Breast epithelium (tissue), 4 donors: ENCODE measurements at regions not wholly inside any gene's neighbourhood (a gene's known extent, or its start where the extent isn't known, plus 50 kb on each side); places are given as distances from the start of the nearest gene placed in this dataset.

ENCODE experiments used
- DNase-seq, 2 donors: peaks; one replicate each; pipeline ENCODE4 v3.0.0-alpha.2; 2019; ENCODE audit warnings: low spot score in 2 of 2
- H3K27ac ChIP-seq, 2 donors: fragments of 200-600 bp; sonication (generic) in 1 of 2; one replicate each; pipeline ENCODE4 v1.5.1; 2016 to 2019; ENCODE audit warnings: mild to moderate bottlenecking in 1 of 2
- H3K27me3 ChIP-seq, 2 donors: fragments of 200-600 bp; sonication (generic) in 1 of 2; one replicate each; pipeline versions ENCODE4 v1.5.1 to v1.6.0; 2017 to 2019; ENCODE audit warnings: control low read depth in 1 of 2, mild to moderate bottlenecking in 1 of 2
- H3K36me3 ChIP-seq: fragments of 200-600 bp; one replicate; pipeline ENCODE4 v1.5.1; 2019
- H3K4me1 ChIP-seq, 2 donors: fragments of 200-600 bp; sonication (generic); one replicate each; pipeline ENCODE4 v1.5.1; 2016 to 2019; ENCODE audit warnings: control low read depth in 1 of 2
- H3K4me3 ChIP-seq, 3 donors: fragments of 200-600 bp; sonication (generic); 1 replicate in 2 of 3; 2 replicates in 1 of 3; pipeline ENCODE4 v1.5.1; 2016 to 2019; ENCODE audit warnings: mild to moderate bottlenecking in 3 of 3, moderate library complexity in 2 of 3
- H3K9me3 ChIP-seq, 2 donors: fragments of 200-600 bp; sonication (generic) in 1 of 2; one replicate each; pipeline ENCODE4 v1.5.1; 2016 to 2019; ENCODE audit warnings: control low read depth in 1 of 2
- POLR2A ChIP-seq: fragments of 450-650 bp; IDR thresholded peaks from one replicate; pipeline ENCODE4 v1.6.1; 2016; ENCODE audit warnings: antibody characterized with exemption, mild to moderate bottlenecking, moderate library complexity
- POLR2AphosphoS5 ChIP-seq, 3 donors: sonication (generic); formaldehyde crosslinking; IDR thresholded peaks; one replicate each; pipeline ENCODE4 v1.6.1; 2017; ENCODE audit warnings: antibody characterized with exemption in 3 of 3
- intact Hi-C: fragments of 100-400 bp; cut with DNase I; formaldehyde crosslinking; loops from one replicate; pipeline ENCODE4 v1.15.1; 2023; ENCODE audit warnings: low total_unique reads
- TF ChIP-seq, protein P1 (sequence below), 3 donors: fragments of 450-650 bp; IDR thresholded peaks; one replicate each; pipeline ENCODE4 v1.5.1; 2016 to 2017; ENCODE audit warnings: antibody characterized with exemption in 3 of 3, mild to moderate bottlenecking in 3 of 3, moderate library complexity in 3 of 3

DNA sequence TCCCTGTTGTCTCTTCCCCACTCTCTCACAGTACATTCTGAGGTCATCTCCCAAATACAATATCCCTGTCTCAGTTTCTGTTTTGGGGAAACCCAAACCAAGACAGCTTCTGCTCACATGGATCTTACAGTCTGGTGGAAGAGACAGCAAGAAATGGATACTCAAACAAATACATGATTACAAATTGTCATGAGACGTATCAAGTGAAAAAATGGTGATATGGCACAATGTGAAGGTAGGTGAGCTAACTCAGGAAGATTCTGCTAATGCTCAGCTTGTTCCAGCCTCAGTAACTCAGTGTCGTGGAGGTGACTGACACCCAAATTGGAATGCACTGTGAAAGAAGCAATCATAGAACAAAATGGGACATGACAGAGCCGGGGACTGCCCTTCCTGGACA, 68.3 kb downstream of the CHST1 start:
- no peaks in the 10 kb centered on the region for H3K4me1 ChIP-seq
- H3K27ac ChIP-seq, result no peak overlapping the region
- H3K36me3 ChIP-seq, result no peaks in the 10 kb centered on the region
- H3K27me3 ChIP-seq, result peaks cover 0 to 3% of the 10 kb centered on the region in 2 donors
- no peaks in the 10 kb centered on the region for H3K9me3 ChIP-seq
- H3K4me3 ChIP-seq, result no peak overlapping the region
- intact Hi-C loops, result no loop called here
- no peak for TF ChIP-seq POLR2A
- no peak for DNase-seq

DNA sequence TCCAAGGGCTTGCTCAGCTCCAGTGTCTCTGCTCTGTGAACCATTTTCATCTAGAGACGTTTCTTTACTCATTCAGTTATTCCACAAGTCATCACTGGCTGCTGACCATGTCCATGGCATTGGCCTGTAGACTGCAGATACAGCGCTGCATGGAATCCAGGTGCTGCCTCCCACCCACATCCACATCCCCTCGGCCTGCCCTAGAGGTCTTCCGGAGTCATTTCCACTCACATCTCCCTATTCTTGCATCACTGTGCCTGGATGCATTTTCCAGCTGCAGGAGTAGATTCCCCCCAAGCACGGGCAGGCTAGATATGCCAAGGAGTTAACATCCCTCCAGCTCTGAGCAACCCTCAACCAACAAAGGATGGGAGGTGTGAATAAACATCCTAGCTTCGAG, 68.9 kb downstream of the CHST1 start:
- Histone ChIP-seq H3K27ac (no peak overlapping the region), H3K27me3 (peaks cover 0 to 3% of the 10 kb centered on the region in 2 donors), H3K4me3 (no peak overlapping the region), H3K4me1 (no peaks in the 10 kb centered on the region), H3K9me3 (no peaks in the 10 kb centered on the region), H3K36me3 (no peaks in the 10 kb centered on the region)
- TF ChIP-seq POLR2AphosphoS5 (IDR thresholded peaks at IDR 0.05) (no peak), POLR2A (no peak)
- TF ChIP-seq, protein P1, sequence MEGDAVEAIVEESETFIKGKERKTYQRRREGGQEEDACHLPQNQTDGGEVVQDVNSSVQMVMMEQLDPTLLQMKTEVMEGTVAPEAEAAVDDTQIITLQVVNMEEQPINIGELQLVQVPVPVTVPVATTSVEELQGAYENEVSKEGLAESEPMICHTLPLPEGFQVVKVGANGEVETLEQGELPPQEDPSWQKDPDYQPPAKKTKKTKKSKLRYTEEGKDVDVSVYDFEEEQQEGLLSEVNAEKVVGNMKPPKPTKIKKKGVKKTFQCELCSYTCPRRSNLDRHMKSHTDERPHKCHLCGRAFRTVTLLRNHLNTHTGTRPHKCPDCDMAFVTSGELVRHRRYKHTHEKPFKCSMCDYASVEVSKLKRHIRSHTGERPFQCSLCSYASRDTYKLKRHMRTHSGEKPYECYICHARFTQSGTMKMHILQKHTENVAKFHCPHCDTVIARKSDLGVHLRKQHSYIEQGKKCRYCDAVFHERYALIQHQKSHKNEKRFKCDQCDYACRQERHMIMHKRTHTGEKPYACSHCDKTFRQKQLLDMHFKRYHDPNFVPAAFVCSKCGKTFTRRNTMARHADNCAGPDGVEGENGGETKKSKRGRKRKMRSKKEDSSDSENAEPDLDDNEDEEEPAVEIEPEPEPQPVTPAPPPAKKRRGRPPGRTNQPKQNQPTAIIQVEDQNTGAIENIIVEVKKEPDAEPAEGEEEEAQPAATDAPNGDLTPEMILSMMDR (IDR thresholded peaks at IDR 0.05), result no peak
- DNase-seq, result no peak
- intact Hi-C loops, result no loop called here

DNA sequence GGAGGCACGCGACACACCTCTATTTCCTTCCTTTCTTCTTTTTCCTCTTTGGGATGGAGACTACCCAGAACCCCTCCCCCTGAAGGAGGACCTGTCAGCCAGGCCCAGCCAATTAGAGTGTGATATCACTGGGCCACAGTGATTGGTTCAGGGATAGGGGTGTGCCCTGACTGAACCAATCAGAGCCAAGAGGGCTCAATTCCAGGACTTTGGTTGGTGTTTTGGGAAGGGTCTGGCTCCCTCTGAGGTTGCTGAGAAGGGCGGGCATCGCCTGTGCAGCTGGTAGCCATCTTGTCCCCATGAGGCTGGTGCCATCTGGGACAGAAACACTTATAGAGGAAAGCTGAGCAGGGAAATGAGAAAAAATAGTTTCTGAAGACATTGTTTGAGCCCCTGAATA, 71.4 kb downstream of the CHST1 start:
- no peaks in the 10 kb centered on the region for H3K9me3 ChIP-seq
- H3K27me3 ChIP-seq, result peaks cover 0 to 3% of the 10 kb centered on the region in 2 donors
- H3K4me1 ChIP-seq, result no peaks in the 10 kb centered on the region
- TF ChIP-seq POLR2A (no peak), POLR2AphosphoS5 (IDR thresholded peaks at IDR 0.05) (no peak)
- TF ChIP-seq, protein P1 (IDR thresholded peaks at IDR 0.05), result no peak
- H3K36me3 ChIP-seq, result no peaks in the 10 kb centered on the region
- no peak overlapping the region for H3K27ac ChIP-seq
- intact Hi-C loops, result no loop called here
- no peak overlapping the region for H3K4me3 ChIP-seq
- no peak for DNase-seq

DNA sequence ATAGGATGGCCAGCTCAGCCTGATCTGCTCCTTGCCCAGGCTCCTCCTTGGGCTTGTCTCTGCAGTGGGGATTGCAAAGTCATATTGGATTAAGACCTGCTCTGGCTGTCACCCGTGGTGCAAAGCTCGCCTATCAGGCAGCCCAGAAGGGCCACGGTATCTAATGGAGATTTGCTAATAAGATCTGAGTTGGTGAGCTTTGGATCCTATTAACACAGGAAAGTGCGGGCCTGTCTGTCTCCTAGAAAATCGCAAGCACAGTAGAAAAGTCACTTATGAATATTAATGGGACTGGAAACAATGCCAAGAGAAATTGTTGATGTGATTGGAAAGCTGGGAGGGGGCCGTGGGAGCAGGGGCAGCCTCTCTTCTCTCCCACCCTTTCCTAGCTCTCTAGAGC, 72.8 kb downstream of the CHST1 start:
- no peak for DNase-seq
- intact Hi-C loops, result no loop called here
- no peak overlapping the region for H3K27ac ChIP-seq
- no peaks in the 10 kb centered on the region for H3K27me3 ChIP-seq
- H3K4me1 ChIP-seq, result no peaks in the 10 kb centered on the region
- TF ChIP-seq, protein P1 (IDR thresholded peaks at IDR 0.05), result no peak
- TF ChIP-seq POLR2A (no peak), POLR2AphosphoS5 (IDR thresholded peaks at IDR 0.05) (no peak)
- no peak overlapping the region for H3K4me3 ChIP-seq
- no peaks in the 10 kb centered on the region for H3K9me3 ChIP-seq
- H3K36me3 ChIP-seq, result no peaks in the 10 kb centered on the region

DNA sequence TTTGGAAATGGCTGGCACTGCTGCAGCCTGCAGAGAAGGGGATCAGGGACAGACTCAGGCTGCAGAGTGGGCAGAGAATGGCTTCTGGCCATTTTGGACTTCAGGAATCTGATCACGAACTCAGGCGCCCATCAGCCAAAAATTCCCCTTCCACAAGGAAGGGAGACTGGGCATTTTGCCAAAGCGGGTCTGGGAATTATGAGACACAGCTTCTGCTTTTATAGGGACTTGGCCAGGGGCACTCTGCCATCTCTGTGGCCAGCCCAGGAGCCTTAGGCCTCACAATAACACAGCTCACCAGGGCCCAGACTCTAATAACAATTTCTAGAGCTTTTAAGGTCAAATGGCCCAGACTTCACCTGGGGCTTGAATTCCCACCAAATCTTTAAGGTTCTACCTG, 74.7 kb downstream of the CHST1 start:
- no peak overlapping the region for H3K4me3 ChIP-seq
- no peak overlapping the region for H3K27ac ChIP-seq
- no peak for DNase-seq
- H3K27me3 ChIP-seq, result no peaks in the 10 kb centered on the region
- no peaks in the 10 kb centered on the region for H3K9me3 ChIP-seq
- H3K4me1 ChIP-seq, result no peaks in the 10 kb centered on the region
- H3K36me3 ChIP-seq, result no peaks in the 10 kb centered on the region
- intact Hi-C loops, result no loop called here
- TF ChIP-seq, protein P1 (IDR thresholded peaks at IDR 0.05), result no peak
- no peak for TF ChIP-seq POLR2A
- no peak for TF ChIP-seq POLR2AphosphoS5 (IDR thresholded peaks at IDR 0.05)

DNA sequence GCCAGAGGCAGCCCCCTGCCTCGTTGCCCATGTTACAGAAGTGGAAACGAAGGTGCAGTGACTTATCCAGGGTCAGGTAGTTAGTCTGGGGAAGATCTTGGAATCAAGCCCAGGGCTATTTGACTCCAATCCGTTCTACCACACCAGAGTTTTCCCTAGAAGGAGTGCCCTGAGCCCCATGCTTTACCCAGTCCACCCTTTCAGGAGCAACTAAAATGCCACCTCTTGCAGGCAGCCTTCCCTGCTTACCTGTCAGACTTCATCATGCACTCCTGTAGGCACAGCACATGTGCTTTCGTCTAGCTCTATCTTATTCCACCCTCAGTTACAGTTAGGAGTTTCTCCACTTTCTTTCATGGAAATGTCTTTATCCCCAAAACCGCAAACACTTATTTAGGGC, 80.2 kb downstream of the CHST1 start:
- TF ChIP-seq, protein P1 (IDR thresholded peaks at IDR 0.05), result no peak
- Histone ChIP-seq H3K4me3 (no peak overlapping the region), H3K4me1 (no peaks in the 10 kb centered on the region), H3K27me3 (peaks cover 0 to 46% of the 10 kb centered on the region in 2 donors), H3K36me3 (no peaks in the 10 kb centered on the region), H3K27ac (no peak overlapping the region), H3K9me3 (no peaks in the 10 kb centered on the region)
- intact Hi-C loops, result no loop called here
- DNase-seq, result no peak
